ENCODE measurements at regions not wholly inside any gene's neighbourhood (a gene's known extent, or its start where the extent isn't known, plus 50 kb on each side); places are given as distances from the start of the nearest gene placed in this dataset.
"Not testable (repeated sequence)": the region's sequence is repeated elsewhere in the genome, so short reads cannot be mapped to it uniquely, and the experiment has no call there.

- DNase-seq = no peak
Observed at GRCh38 chr1:110260194-110260593, 50.1 kb downstream of the KCNC4 start.

- no peak for DNase-seq
Observed at GRCh38 chr1:110262296-110262695, 52.2 kb downstream of the KCNC4 start.

GRCh38 chr1:110262846-110263631, 52.9 kb downstream of the KCNC4 start:
- peak; percentile 43 for DNase-seq

- DNase-seq = no peak
Observed at GRCh38 chr1:110264430-110264829, 54.3 kb downstream of the KCNC4 start.

GRCh38 chr1:110265186-110265585, 55.1 kb downstream of the KCNC4 start:
- no peak for DNase-seq

GRCh38 chr1:110266834-110267233, 56.7 kb downstream of the KCNC4 start:
- no peak for DNase-seq

- DNase-seq = no peak
Observed at GRCh38 chr1:110267260-110267659, 57.1 kb downstream of the KCNC4 start.

- DNase-seq = no peak
Observed at GRCh38 chr1:110272045-110272444, 61.9 kb downstream of the KCNC4 start.

- DNase-seq = not testable (repeated sequence)
Observed at GRCh38 chr1:110273832-110274231, 63.7 kb downstream of the KCNC4 start.

GRCh38 chr1:110280126-110280525, 59.1 kb upstream of the RBM15 start:
- DNase-seq = no peak

GRCh38 chr1:110280804-110281203, 58.4 kb upstream of the RBM15 start:
- DNase-seq = no peak

GRCh38 chr1:110281363-110282290, 57.5 kb upstream of the RBM15 start:
- no peak for DNase-seq

GRCh38 chr1:110282395-110282794, 56.8 kb upstream of the RBM15 start:
- DNase-seq = no peak

- no peak for DNase-seq
Observed at GRCh38 chr1:110283677-110284076, 55.5 kb upstream of the RBM15 start.

- DNase-seq = no peak
Observed at GRCh38 chr1:110285316-110285715, 53.9 kb upstream of the RBM15 start.

GRCh38 chr1:110286564-110286963, 52.6 kb upstream of the RBM15 start:
- no peak for DNase-seq

GRCh38 chr1:110288111-110288510, 51.1 kb upstream of the RBM15 start:
- no peak for DNase-seq
